ENCODE measurements at regions not wholly inside any gene's neighbourhood (a gene's known extent, or its start where the extent isn't known, plus 50 kb on each side); places are given as distances from the start of the nearest gene placed in this dataset.

GRCh38 chr11:15761235-15761634 lies 595.1 kb downstream of the SOX6 start:
- H3K4me1 ChIP-seq (ENCODE audit: low read length): peaks cover 22% of the 10 kb centered on the region
- H3K36me3 ChIP-seq (replicated peaks; ENCODE audit: low read depth, low read length): no peaks in the 10 kb centered on the region
- peaks cover 13% of the 10 kb centered on the region for H3K27me3 ChIP-seq (ENCODE audit: low read depth, low read length)
- H3K9ac ChIP-seq (ENCODE audit: low read length): no peak overlapping the region
- H3K4me3 ChIP-seq (ENCODE audit: low read length): no peak overlapping the region
- H2AFZ ChIP-seq (ENCODE audit: low read depth, low read length): no peak overlapping the region
- no peaks in the 10 kb centered on the region for H3K79me2 ChIP-seq (ENCODE audit: low read length)
- H3K4me2 ChIP-seq (ENCODE audit: low read length): no peak overlapping the region
- H3K9me3 ChIP-seq (ENCODE audit: insufficient read depth, low read length): no peaks in the 10 kb centered on the region
- H3K27ac ChIP-seq (ENCODE audit: low read length): no peak overlapping the region
- no peaks in the 10 kb centered on the region for H4K20me1 ChIP-seq (ENCODE audit: insufficient read depth, low read length)
- TF ChIP-seq EZH2phosphoT487 (IDR thresholded peaks at IDR 0.05; ENCODE audit: low read depth) (no peak), CTCF (IDR thresholded peaks at IDR 0.05; ENCODE audit: low read depth, low read length) (no peak)

- Histone ChIP-seq H3K27ac (ENCODE audit: low read length) (no peak overlapping the region), H3K4me2 (ENCODE audit: low read length) (no peak overlapping the region)
Observed at GRCh38 chr11:15764326-15764725, 592.0 kb downstream of the SOX6 start.

GRCh38 chr11:15764948-15765347 lies 591.4 kb downstream of the SOX6 start:
- H3K9me3 ChIP-seq (ENCODE audit: insufficient read depth, low read length): no peaks in the 10 kb centered on the region
- H2AFZ ChIP-seq (ENCODE audit: low read depth, low read length): no peak overlapping the region
- no peak overlapping the region for H3K4me2 ChIP-seq (ENCODE audit: low read length)
- no peak overlapping the region for H3K4me3 ChIP-seq (ENCODE audit: low read length)
- H3K27ac ChIP-seq (ENCODE audit: low read length): no peak overlapping the region
- no peaks in the 10 kb centered on the region for H3K79me2 ChIP-seq (ENCODE audit: low read length)
- peaks cover 11% of the 10 kb centered on the region for H3K4me1 ChIP-seq (ENCODE audit: low read length)
- no peak overlapping the region for H3K9ac ChIP-seq (ENCODE audit: low read length)
- peaks cover 11% of the 10 kb centered on the region for H3K27me3 ChIP-seq (ENCODE audit: low read depth, low read length)
- no peak for TF ChIP-seq CTCF (IDR thresholded peaks at IDR 0.05; ENCODE audit: low read depth, low read length)
- TF ChIP-seq EZH2phosphoT487 (IDR thresholded peaks at IDR 0.05; ENCODE audit: low read depth): no peak
- H4K20me1 ChIP-seq (ENCODE audit: insufficient read depth, low read length): no peaks in the 10 kb centered on the region
- no peaks in the 10 kb centered on the region for H3K36me3 ChIP-seq (replicated peaks; ENCODE audit: low read depth, low read length)

More at GRCh38 chr11:15764326-15764725, 592.0 kb downstream of the SOX6 start:
- Histone ChIP-seq H3K27me3 (ENCODE audit: low read depth, low read length) (peaks cover 11% of the 10 kb centered on the region), H3K4me1 (ENCODE audit: low read length) (peaks cover 11% of the 10 kb centered on the region), H3K79me2 (ENCODE audit: low read length) (no peaks in the 10 kb centered on the region), H2AFZ (ENCODE audit: low read depth, low read length) (no peak overlapping the region), H4K20me1 (ENCODE audit: insufficient read depth, low read length) (no peaks in the 10 kb centered on the region), H3K36me3 (replicated peaks; ENCODE audit: low read depth, low read length) (no peaks in the 10 kb centered on the region), H3K9me3 (ENCODE audit: insufficient read depth, low read length) (no peaks in the 10 kb centered on the region), H3K4me3 (ENCODE audit: low read length) (no peak overlapping the region), H3K9ac (ENCODE audit: low read length) (no peak overlapping the region)
- TF ChIP-seq CTCF (IDR thresholded peaks at IDR 0.05; ENCODE audit: low read depth, low read length): no peak
- no peak for TF ChIP-seq EZH2phosphoT487 (IDR thresholded peaks at IDR 0.05; ENCODE audit: low read depth)

GRCh38 chr11:15765530-15765929 lies 590.8 kb downstream of the SOX6 start:
- H3K4me3 ChIP-seq (ENCODE audit: low read length): no peak overlapping the region
- no peaks in the 10 kb centered on the region for H3K9me3 ChIP-seq (ENCODE audit: insufficient read depth, low read length)
- no peak overlapping the region for H3K9ac ChIP-seq (ENCODE audit: low read length)
- peaks cover 10% of the 10 kb centered on the region for H3K27me3 ChIP-seq (ENCODE audit: low read depth, low read length)
- H3K27ac ChIP-seq (ENCODE audit: low read length): no peak overlapping the region
- H3K36me3 ChIP-seq (replicated peaks; ENCODE audit: low read depth, low read length): no peaks in the 10 kb centered on the region
- peak overlapping the region; percentile 24; the same call in 1 of the 2 replicates for H3K4me2 ChIP-seq (ENCODE audit: low read length)
- TF ChIP-seq CTCF (IDR thresholded peaks at IDR 0.05; ENCODE audit: low read depth, low read length) (no peak), EZH2phosphoT487 (IDR thresholded peaks at IDR 0.05; ENCODE audit: low read depth) (no peak)
- H3K4me1 ChIP-seq (ENCODE audit: low read length): peaks cover 11% of the 10 kb centered on the region
- H2AFZ ChIP-seq (ENCODE audit: low read depth, low read length): no peak overlapping the region
- H4K20me1 ChIP-seq (ENCODE audit: insufficient read depth, low read length): no peaks in the 10 kb centered on the region
- H3K79me2 ChIP-seq (ENCODE audit: low read length): no peaks in the 10 kb centered on the region
